ENCODE measurements at regions not wholly inside any gene's neighbourhood (a gene's known extent, or its start where the extent isn't known, plus 50 kb on each side); places are given as distances from the start of the nearest gene placed in this dataset.

DNA sequence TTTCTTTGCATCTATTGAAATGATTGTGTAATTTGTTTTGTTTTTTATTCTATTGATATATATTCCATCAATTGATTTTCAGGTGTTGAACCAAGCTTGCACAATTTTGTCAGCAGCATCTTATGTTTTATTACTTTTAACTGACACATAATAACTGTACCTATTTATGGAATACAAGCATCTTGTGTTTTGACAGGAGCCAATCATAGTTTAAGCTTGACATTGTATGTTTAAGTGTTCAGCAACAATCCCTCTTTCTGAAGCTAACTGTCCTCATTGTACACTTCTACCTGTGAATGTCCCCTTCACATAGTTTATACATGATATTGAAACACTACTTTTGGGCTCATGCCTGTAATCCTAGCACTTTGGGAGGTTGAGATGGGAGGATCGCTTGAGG is 1017.6 kb upstream of the GYPC start:
- no peak overlapping the region for H3K4me3 ChIP-seq (ENCODE audit: low read depth, low read length)
- no peak for DNase-seq
- no peaks in the 10 kb centered on the region for H3K36me3 ChIP-seq
- no peaks in the 10 kb centered on the region for H3K9me3 ChIP-seq (ENCODE audit: severe bottlenecking)
- TF ChIP-seq, protein P1, sequence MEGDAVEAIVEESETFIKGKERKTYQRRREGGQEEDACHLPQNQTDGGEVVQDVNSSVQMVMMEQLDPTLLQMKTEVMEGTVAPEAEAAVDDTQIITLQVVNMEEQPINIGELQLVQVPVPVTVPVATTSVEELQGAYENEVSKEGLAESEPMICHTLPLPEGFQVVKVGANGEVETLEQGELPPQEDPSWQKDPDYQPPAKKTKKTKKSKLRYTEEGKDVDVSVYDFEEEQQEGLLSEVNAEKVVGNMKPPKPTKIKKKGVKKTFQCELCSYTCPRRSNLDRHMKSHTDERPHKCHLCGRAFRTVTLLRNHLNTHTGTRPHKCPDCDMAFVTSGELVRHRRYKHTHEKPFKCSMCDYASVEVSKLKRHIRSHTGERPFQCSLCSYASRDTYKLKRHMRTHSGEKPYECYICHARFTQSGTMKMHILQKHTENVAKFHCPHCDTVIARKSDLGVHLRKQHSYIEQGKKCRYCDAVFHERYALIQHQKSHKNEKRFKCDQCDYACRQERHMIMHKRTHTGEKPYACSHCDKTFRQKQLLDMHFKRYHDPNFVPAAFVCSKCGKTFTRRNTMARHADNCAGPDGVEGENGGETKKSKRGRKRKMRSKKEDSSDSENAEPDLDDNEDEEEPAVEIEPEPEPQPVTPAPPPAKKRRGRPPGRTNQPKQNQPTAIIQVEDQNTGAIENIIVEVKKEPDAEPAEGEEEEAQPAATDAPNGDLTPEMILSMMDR (IDR thresholded peaks at IDR 0.05; ENCODE audit: low read depth, low read length), result no peak
- H3K27me3 ChIP-seq (ENCODE audit: insufficient read depth, low read depth, severe bottlenecking), result no peaks in the 10 kb centered on the region
- H3K27ac ChIP-seq, result no peak overlapping the region

DNA sequence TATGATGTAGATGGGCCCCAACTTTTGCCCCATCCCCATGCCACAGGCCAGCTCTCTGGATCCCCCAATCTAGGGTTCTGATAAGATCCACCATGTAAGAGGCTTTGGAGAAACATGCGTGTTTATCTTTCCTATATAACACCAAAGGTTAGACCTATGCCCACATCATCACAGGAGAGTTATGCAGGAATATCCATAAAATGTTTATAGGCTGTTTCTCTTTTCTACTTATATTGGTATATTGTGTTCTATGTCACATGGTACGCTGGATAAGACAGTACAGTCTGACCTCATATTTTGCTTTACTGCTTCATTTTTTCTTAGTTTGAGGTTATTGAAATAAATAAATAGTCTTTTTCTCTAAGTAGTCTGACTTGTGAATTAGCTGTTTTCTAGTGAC is 1013.9 kb upstream of the GYPC start:
- Histone ChIP-seq H3K4me3 (ENCODE audit: low read depth, low read length) (no peak overlapping the region), H3K36me3 (no peaks in the 10 kb centered on the region), H3K27ac (no peak overlapping the region), H3K9me3 (ENCODE audit: severe bottlenecking) (no peaks in the 10 kb centered on the region), H3K27me3 (ENCODE audit: insufficient read depth, low read depth, severe bottlenecking) (no peaks in the 10 kb centered on the region)
- TF ChIP-seq, protein P1 (IDR thresholded peaks at IDR 0.05; ENCODE audit: low read depth, low read length), result no peak
- no peak for DNase-seq

DNA sequence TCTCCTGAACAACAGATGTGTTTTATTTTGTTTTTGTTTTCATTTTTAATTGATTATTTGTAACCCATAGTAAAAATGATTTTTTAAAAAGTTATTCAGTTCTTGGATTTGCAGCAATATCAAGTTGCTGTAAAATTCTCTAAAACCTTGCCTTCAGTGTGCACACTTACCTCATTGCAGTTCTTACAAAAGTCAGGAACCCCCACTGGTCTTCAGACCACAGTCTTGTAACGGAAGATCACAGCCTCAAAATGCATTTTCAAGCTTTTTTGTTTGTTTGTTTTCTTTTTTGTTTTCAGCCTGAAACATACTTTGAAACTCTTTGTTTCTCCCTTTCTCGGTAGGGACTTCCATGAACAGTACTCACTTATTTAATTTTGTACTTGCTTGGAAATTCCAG is 1012.8 kb upstream of the GYPC start:
- no peak overlapping the region for H3K27ac ChIP-seq
- no peak overlapping the region for H3K4me3 ChIP-seq (ENCODE audit: low read depth, low read length)
- TF ChIP-seq, protein P1 (IDR thresholded peaks at IDR 0.05; ENCODE audit: low read depth, low read length), result no peak
- no peaks in the 10 kb centered on the region for H3K27me3 ChIP-seq (ENCODE audit: insufficient read depth, low read depth, severe bottlenecking)
- no peaks in the 10 kb centered on the region for H3K36me3 ChIP-seq
- no peak for DNase-seq
- no peaks in the 10 kb centered on the region for H3K9me3 ChIP-seq (ENCODE audit: severe bottlenecking)

DNA sequence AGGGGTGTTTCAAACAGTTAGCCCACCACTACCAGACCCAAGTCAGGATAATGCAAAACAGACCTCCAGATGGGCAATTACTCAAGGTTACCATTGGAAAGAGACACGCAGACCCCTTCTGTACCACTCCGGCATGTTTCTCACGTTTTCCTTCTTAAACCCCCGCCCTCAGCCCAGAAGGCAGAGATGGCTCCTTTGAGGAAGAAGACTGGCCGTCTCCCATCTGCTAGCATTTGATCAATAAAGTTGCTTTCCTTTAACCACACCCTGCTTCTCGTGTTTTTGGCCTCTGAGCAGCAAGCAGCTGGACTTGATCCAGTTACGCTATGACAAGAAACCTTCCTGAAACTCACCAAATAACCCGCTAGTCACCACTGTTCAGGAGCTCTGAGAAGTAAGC is 1012.4 kb upstream of the GYPC start:
- H3K4me3 ChIP-seq (ENCODE audit: low read depth, low read length), result no peak overlapping the region
- TF ChIP-seq, protein P1 (IDR thresholded peaks at IDR 0.05; ENCODE audit: low read depth, low read length), result no peak
- H3K9me3 ChIP-seq (ENCODE audit: severe bottlenecking), result no peaks in the 10 kb centered on the region

DNA sequence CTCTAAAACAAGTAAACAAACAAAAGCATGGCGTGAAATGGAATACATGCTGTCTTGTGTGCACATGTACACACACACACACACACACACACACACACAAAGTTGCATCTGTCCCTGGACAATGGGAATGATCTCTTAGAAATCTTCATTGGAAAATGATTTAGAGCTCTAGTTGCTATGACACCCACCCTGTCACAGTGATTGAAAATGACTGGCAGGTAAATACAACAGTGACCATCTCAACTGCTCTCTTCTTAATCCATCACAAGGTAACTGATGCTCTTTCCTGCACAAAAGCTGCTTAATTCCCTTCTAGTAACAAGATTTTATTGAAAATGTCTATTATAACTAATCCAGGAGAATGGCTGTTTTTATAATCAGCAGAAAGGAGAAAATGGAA is 1011.7 kb upstream of the GYPC start:
- no peaks in the 10 kb centered on the region for H3K27me3 ChIP-seq (ENCODE audit: insufficient read depth, low read depth, severe bottlenecking)

More for the DNA sequence above, 1012.4 kb upstream of the GYPC start:
- no peaks in the 10 kb centered on the region for H3K27me3 ChIP-seq (ENCODE audit: insufficient read depth, low read depth, severe bottlenecking)
- H3K27ac ChIP-seq, result no peak overlapping the region
- H3K36me3 ChIP-seq, result no peaks in the 10 kb centered on the region
- DNase-seq, result no peak

DNA sequence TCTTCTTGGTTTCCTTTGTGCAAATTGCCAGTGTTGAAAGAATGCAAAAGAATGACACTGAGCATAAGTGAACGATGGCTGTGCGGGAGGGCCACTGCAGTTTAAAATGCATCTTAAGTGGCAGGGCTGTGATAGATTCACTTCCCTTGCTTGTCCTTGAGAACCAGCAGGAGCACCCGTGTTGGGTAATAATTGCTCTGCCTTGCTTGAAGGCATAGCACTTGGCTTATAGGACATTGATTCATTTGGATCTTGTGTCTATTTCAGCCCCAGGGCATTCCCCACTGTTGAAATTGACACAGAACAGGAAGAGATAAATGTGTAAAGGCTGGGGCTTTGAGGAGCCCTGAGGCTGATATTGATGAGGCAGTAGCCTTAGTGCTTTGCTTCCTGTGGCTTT is 1003.7 kb upstream of the GYPC start:
- TF ChIP-seq, protein P1 (IDR thresholded peaks at IDR 0.05; ENCODE audit: low read depth, low read length), result no peak
- no peaks in the 10 kb centered on the region for H3K36me3 ChIP-seq
- DNase-seq, result no peak
- no peak overlapping the region for H3K27ac ChIP-seq
- H3K9me3 ChIP-seq (ENCODE audit: severe bottlenecking), result no peaks in the 10 kb centered on the region
- H3K4me3 ChIP-seq (ENCODE audit: low read depth, low read length), result no peak overlapping the region
- peaks cover 2% of the 10 kb centered on the region for H3K27me3 ChIP-seq (ENCODE audit: insufficient read depth, low read depth, severe bottlenecking)

More for the DNA sequence above, 1011.7 kb upstream of the GYPC start:
- H3K4me3 ChIP-seq (ENCODE audit: low read depth, low read length), result no peak overlapping the region
- no peak for DNase-seq
- H3K27ac ChIP-seq, result no peak overlapping the region
- no peaks in the 10 kb centered on the region for H3K9me3 ChIP-seq (ENCODE audit: severe bottlenecking)
- TF ChIP-seq, protein P1 (IDR thresholded peaks at IDR 0.05; ENCODE audit: low read depth, low read length), result no peak
- H3K36me3 ChIP-seq, result no peaks in the 10 kb centered on the region
